Kidney epithelial cell (primary cell): ENCODE measurements at regions not wholly inside any gene's neighbourhood (a gene's known extent, or its start where the extent isn't known, plus 50 kb on each side); places are given as distances from the start of the nearest gene placed in this dataset.

Source experiments
- DNase-seq: peaks from one replicate; pipeline ENCODE4 v3.0.0-alpha.2; 2010; ENCODE audit warnings: low read depth
- H3K27me3 ChIP-seq: 2 replicates; pipeline ENCODE4 v1.6.0; 2011; ENCODE audit warnings: low read length; ENCODE audit not compliant: control insufficient read depth, insufficient read depth
- H3K36me3 ChIP-seq: 2 replicates; pipeline ENCODE4 v1.5.1; 2011; ENCODE audit warnings: low read length; ENCODE audit not compliant: control insufficient read depth, insufficient read depth
- H3K4me3 ChIP-seq: 2 replicates; pipeline ENCODE4 v1.5.1; 2011; ENCODE audit warnings: low read depth, mild to moderate bottlenecking, control low read depth, low read length
- TF ChIP-seq, protein P1 (sequence below): IDR thresholded peaks from 2 replicates; pipeline ENCODE4 v1.5.1; 2011; ENCODE audit warnings: mild to moderate bottlenecking, moderate library complexity, low read length, control low read depth, inconsistent platforms; ENCODE audit not compliant: insufficient read depth, poor library complexity, severe bottlenecking

DNA sequence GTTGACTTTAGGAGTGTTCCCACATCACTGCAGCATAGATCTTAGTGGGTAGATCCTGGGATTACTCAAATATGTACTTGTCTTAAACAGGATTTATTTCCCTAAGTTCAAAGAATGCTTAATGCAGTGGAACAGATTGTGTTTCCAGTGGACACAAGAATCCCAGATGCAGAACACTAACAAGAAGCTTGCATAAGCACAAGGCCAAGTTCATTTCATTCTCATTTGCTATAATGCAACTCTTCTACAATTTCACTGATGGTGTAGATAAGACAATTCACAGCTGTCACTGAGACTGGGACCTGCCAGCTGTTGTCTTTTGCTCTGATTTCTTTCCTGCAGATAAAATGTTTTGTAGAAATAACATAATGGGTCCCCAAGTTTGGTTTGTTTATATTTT, 225.6 kb downstream of the NFKBIZ start:
- DNase-seq, result no peak
- H3K4me3 ChIP-seq, result no peak overlapping the region
- H3K36me3 ChIP-seq, result no peaks in the 10 kb centered on the region
- TF ChIP-seq, protein P1, sequence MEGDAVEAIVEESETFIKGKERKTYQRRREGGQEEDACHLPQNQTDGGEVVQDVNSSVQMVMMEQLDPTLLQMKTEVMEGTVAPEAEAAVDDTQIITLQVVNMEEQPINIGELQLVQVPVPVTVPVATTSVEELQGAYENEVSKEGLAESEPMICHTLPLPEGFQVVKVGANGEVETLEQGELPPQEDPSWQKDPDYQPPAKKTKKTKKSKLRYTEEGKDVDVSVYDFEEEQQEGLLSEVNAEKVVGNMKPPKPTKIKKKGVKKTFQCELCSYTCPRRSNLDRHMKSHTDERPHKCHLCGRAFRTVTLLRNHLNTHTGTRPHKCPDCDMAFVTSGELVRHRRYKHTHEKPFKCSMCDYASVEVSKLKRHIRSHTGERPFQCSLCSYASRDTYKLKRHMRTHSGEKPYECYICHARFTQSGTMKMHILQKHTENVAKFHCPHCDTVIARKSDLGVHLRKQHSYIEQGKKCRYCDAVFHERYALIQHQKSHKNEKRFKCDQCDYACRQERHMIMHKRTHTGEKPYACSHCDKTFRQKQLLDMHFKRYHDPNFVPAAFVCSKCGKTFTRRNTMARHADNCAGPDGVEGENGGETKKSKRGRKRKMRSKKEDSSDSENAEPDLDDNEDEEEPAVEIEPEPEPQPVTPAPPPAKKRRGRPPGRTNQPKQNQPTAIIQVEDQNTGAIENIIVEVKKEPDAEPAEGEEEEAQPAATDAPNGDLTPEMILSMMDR, result no peak
- no peaks in the 10 kb centered on the region for H3K27me3 ChIP-seq

GRCh38 chr3:102078401-102078800, 229.1 kb downstream of the NFKBIZ start:
- TF ChIP-seq, protein P1, result no peak
- DNase-seq, result no peak
- Histone ChIP-seq H3K36me3 (no peaks in the 10 kb centered on the region), H3K4me3 (no peak overlapping the region), H3K27me3 (no peaks in the 10 kb centered on the region)

- Histone ChIP-seq H3K4me3 (no peak overlapping the region), H3K27me3 (no peaks in the 10 kb centered on the region), H3K36me3 (no peaks in the 10 kb centered on the region)
- DNase-seq, result no peak
- TF ChIP-seq, protein P1, result no peak
These were observed 229.8 kb downstream of the NFKBIZ start for GRCh38 chr3:102078854-102079808.

- DNase-seq, result no peak
- Histone ChIP-seq H3K36me3 (no peaks in the 10 kb centered on the region), H3K4me3 (no peak overlapping the region), H3K27me3 (no peaks in the 10 kb centered on the region)
- TF ChIP-seq, protein P1, result no peak
These were observed 230.5 kb downstream of the NFKBIZ start for GRCh38 chr3:102079809-102080197.

GRCh38 chr3:102081572-102082289, 232.4 kb downstream of the NFKBIZ start:
- no peaks in the 10 kb centered on the region for H3K27me3 ChIP-seq
- no peak for DNase-seq
- no peak overlapping the region for H3K4me3 ChIP-seq
- TF ChIP-seq, protein P1, result no peak
- no peaks in the 10 kb centered on the region for H3K36me3 ChIP-seq
